Adrenal gland (tissue), 9 donors: ENCODE measurements at regions not wholly inside any gene's neighbourhood (a gene's known extent, or its start where the extent isn't known, plus 50 kb on each side); places are given as distances from the start of the nearest gene placed in this dataset.

Experiments used
- DNase-seq, 7 donors: peaks; one replicate each; pipeline ENCODE4 v3.0.0-alpha.2; 2019 to 2020
- H3K27ac ChIP-seq, 5 donors: fragments of 200-600 bp; sonication (generic) in 4 of 5; 1 replicate in 3 of 5; 2 replicates in 2 of 5; pipeline versions ENCODE4 v1.5.1 to v1.8.0; 2016 to 2020; ENCODE audit warnings: mild to moderate bottlenecking in 1 of 5
- H3K27me3 ChIP-seq: fragments of 200-600 bp; 2 replicates; pipeline ENCODE4 v1.8.0; 2021
- H3K36me3 ChIP-seq, 2 donors: fragments of 200-600 bp; replicated peaks in 1 of 2; 1 replicate in 1 of 2; 2 replicates in 1 of 2; pipeline versions ENCODE4 v1.5.1 to v1.8.0; 2018 to 2022
- H3K4me1 ChIP-seq, 2 donors: fragments of 200-600 bp; replicated peaks in 1 of 2; 1 replicate in 1 of 2; 2 replicates in 1 of 2; pipeline versions ENCODE4 v1.5.1 to v1.8.0; 2018 to 2021
- H3K4me3 ChIP-seq, 4 donors: fragments of 200-600 bp; sonication (generic) in 3 of 4; one replicate each; pipeline ENCODE4 v1.5.1; 2016 to 2018
- H3K9me3 ChIP-seq, 3 donors: fragments of 200-600 bp; sonication (generic) in 1 of 3; replicated peaks in 1 of 3; 1 replicate in 2 of 3; 2 replicates in 1 of 3; pipeline versions ENCODE4 v1.5.1 to v1.8.0; 2016 to 2021
- CTCF ChIP-seq, 6 experiments: fragments of 450-650 bp in 4 of 6; fragments of 200-600 bp in 2 of 6; sonication (generic) in 1 of 6; IDR thresholded peaks; 1 replicate in 5 of 6; 2 replicates in 1 of 6; pipeline versions ENCODE4 v1.5.1 to v1.8.0; 2016 to 2021; ENCODE audit warnings: antibody characterized with exemption in 6 of 6, mild to moderate bottlenecking in 2 of 6, moderate library complexity in 1 of 6
- POLR2A ChIP-seq, 2 donors: fragments of 450-650 bp; IDR thresholded peaks; one replicate each; pipeline ENCODE4 v1.6.1; 2017; ENCODE audit warnings: antibody characterized with exemption in 2 of 2, mild to moderate bottlenecking in 2 of 2, moderate library complexity in 1 of 2
- WGBS, 4 donors: extraction: QIAGEN DNeasy Blood & Tissue Kit in 2 of 4; methylation state at CpG; one replicate each; pipeline versions ENCODE4 v1.1.5 to v1.1.7; 2013 to 2017; 5-methylcytosine and 5-hydroxymethylcytosine counted together
- intact Hi-C, 2 donors: fragments of 100-400 bp; cut with DNase I; formaldehyde crosslinking; loops; one replicate each; pipeline versions ENCODE4 v1.14.1 to v1.15.0; 2022 to 2023
- donor health status: healthy with polysubstance abuse.
- donor health status: Bipolar disorder and iron deficiency.
- donor health status: DM: yes; HTN: yes; CAD: no.
- donor health status: DM: no; HTN: no; CAD: no.
- donor health status: DM: no; HTN: no; CAD: no.

DNA sequence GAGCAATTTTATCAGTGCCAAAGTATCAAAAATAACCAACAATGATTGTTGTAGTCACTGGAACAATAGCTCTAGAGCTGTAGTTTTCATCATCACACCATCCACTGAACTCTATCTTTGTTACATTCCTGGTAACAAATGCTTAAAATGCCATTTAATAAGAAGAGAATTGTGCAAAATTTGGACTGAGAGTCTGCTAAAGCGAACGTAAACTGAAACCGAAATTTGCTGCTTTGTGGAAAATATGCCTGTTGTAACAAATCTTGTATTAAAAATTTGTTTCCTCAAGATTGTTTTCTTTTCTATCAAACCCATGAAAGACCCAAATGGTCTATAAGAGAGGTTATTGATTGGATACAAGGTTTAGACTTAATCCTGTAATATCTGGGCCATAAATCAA is 109.3 kb upstream of the TECRL start:
- no peak for DNase-seq
- Histone ChIP-seq H3K27ac (no peak overlapping the region), H3K36me3 (no peaks in the 10 kb centered on the region), H3K4me3 (no peak overlapping the region), H3K4me1 (no peaks in the 10 kb centered on the region), H3K27me3 (no peaks in the 10 kb centered on the region), H3K9me3 (no peaks in the 10 kb centered on the region)
- intact Hi-C loops, result no loop called here
- WGBS, 4 donors, result 84 to 85% (median 84%) methylated on average over 3 of the region's 3 CpGs
- no peak for TF ChIP-seq CTCF (IDR thresholded peaks at IDR 0.05)
- TF ChIP-seq POLR2A (IDR thresholded peaks at IDR 0.05), result no peak

GRCh38 chr4:64516176-64516575 is 106.9 kb upstream of the TECRL start:
- no peaks in the 10 kb centered on the region for H3K27me3 ChIP-seq
- no peak overlapping the region for H3K4me3 ChIP-seq
- H3K9me3 ChIP-seq, result no peaks in the 10 kb centered on the region
- H3K27ac ChIP-seq, result no peak overlapping the region
- no peaks in the 10 kb centered on the region for H3K36me3 ChIP-seq
- no peak for DNase-seq
- 42 to 49% (median 44%) methylated on average over 1 of the region's 1 CpG for WGBS, 4 donors
- intact Hi-C loops, result no loop called here
- H3K4me1 ChIP-seq, result no peaks in the 10 kb centered on the region
- no peak for TF ChIP-seq POLR2A (IDR thresholded peaks at IDR 0.05)
- TF ChIP-seq CTCF (IDR thresholded peaks at IDR 0.05), result no peak

- Histone ChIP-seq H3K9me3 (no peaks in the 10 kb centered on the region), H3K27me3 (no peaks in the 10 kb centered on the region), H3K36me3 (no peaks in the 10 kb centered on the region), H3K4me3 (no peak overlapping the region), H3K27ac (no peak overlapping the region), H3K4me1 (no peaks in the 10 kb centered on the region)
- DNase-seq, result no peak
- intact Hi-C loops, result no loop called here
- TF ChIP-seq CTCF (IDR thresholded peaks at IDR 0.05) (no peak), POLR2A (IDR thresholded peaks at IDR 0.05) (no peak)
These were observed 98.8 kb upstream of the TECRL start for GRCh38 chr4:64508089-64508488.

GRCh38 chr4:64503945-64504675 is 94.9 kb upstream of the TECRL start:
- intact Hi-C loops, result no loop called here
- H3K27ac ChIP-seq, result no peak overlapping the region
- no peaks in the 10 kb centered on the region for H3K9me3 ChIP-seq
- no peaks in the 10 kb centered on the region for H3K4me1 ChIP-seq
- no peak overlapping the region for H3K4me3 ChIP-seq
- TF ChIP-seq POLR2A (IDR thresholded peaks at IDR 0.05), result no peak
- TF ChIP-seq CTCF (IDR thresholded peaks at IDR 0.05), result no peak
- no peaks in the 10 kb centered on the region for H3K36me3 ChIP-seq
- no peaks in the 10 kb centered on the region for H3K27me3 ChIP-seq
- DNase-seq, result no peak
- WGBS, 4 donors, result 62 to 67% (median 65%) methylated on average over 3 of the region's 3 CpGs
